NCI-H446 treated with DMSO at 0.1 percent for 48 hours (cell line): ENCODE measurements at regions not wholly inside any gene's neighbourhood (a gene's known extent, or its start where the extent isn't known, plus 50 kb on each side); places are given as distances from the start of the nearest gene placed in this dataset.

ENCODE experiments used
- DNase-seq: peaks from one replicate; lab custom pipeline; 2025; lab: John Stamatoyannopoulos, UW

DNA sequence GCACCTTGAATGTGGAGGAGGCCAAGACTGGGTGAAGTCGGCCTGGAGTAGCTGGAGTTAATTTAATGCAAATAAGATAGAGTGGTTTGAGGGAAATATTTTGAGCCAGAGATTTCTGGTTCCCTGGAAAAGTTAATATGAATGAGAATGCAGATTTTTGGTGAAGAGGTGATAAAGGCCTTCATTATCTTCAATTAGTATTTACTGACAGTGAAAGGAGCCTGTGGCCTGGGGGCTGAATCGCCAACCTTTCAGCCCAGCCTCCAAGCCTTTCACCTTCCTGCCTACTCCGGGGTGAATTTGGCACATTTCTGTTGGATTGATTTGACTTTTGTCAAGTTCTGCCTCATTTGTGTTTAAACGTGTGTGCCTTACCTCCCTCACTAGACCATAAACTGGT lies 147.8 kb downstream of the SOX2 start:
- DNase-seq, result no peak

DNA sequence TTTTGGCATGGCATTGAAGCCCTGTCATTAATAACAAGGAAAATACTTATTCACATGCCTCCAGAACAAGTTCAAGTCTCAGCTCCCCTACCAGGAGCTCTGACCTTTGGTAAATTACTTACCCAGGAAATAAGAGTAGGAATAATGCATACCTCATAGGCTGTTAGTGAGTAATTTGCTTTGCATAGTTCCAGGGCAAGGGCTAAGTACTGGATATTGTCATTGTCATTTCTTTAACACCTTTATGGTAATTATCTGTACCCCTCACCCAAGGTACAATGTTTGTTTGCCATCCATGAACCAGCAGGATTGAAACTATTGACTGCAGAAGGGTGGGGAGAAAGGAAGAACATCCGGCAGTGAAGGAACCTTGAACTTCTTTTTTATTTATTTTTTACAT lies 148.5 kb downstream of the SOX2 start:
- no peak for DNase-seq

DNA sequence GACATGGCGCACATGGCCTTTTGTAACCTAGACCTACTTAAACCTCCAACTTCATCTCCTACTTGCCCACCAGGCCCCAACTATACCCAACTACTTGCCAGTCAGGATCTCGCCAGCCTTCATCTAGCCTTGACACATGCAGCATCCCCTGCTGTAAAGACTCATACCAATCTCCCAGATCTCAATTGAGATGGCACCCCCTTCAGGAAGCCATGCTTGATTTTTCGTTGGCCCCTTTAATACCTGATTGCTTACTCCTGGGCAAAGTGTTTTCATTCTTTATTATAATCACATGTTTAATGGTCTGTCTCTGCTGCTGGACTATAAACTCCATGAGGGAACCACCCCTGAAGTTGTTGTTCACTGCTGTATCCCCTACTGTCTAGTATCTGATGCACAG lies 150.8 kb downstream of the SOX2 start:
- no peak for DNase-seq

DNA sequence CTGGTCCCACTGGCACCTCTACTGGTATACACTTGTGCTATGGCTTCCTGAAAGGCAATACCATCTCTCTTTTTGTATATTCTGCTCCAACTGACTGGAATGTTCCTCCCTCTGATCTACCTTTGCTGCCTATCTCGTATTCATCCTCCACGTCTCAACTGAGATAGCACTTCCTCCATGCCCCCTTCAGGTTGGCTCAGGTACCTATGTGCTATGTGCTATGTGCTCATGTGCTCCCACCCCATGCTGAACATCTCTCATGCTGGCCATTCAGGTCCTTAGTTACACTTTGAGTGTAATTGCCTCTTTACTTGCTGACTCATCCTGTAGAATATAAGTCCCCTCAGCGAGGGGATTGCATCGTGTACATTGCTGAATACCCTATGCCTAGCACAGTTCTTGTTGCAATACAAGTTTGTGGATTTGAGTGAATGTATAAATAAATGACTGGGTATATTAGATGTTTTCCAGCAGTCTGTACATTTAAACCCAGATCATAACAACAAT lies 156.9 kb downstream of the SOX2 start:
- no peak for DNase-seq

DNA sequence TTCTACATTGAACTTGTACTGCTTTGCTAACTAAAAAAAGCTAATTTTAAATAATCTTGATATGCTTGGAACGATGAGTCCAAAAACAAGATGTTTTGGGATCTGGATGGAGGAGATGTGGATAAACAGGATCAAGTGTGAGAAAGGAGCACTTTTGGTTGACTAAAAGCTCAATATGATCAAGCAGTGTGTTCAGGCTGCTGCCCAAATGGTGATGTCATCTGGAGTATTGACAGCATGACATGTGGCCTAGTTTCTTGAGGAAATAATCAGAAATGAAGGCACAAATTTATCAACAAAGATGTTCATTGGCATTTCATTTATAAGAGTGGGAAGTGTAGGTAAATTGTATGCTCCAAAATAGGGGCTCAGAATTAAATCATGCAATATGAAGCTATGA lies 161.2 kb downstream of the SOX2 start:
- peak; percentile 46 for DNase-seq

DNA sequence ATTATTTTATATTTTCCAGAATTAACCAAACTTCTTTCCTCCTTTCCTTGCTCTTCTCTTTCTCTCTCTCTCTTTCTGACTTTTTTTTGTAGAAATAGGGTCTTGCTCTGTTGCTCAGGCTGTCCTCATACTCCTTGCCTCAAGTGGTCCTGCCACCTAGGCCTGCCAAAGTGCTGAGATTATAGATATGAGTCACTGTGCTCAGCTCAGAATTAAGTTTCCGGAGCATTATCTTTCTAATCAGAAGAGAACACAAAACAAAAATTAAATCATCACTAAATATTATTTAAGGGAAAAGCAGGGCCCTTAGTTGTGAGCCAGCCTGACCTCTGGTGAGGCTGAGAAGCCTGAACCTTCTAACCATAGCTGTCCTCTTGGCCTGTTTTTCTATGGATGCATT lies 168.2 kb downstream of the SOX2 start:
- DNase-seq, result no peak

DNA sequence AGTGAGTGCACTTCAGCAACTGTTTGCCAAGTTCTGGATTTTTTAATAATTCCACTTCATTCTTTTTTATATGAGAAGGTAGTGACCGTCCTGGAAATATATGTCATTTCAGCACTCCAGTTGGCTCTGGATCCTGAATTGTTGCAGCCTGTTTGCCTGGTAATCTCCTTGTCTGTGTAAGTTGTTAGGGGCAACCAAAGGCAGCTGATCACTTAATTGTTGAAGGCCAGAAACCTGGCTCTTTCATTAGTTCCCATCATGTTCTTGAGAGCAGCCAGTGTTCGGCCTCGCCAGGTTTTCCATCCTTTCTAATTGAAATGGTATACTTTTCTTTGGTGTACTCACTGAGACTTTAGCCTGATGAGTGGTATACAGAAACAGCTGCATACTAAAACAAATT lies 168.6 kb downstream of the SOX2 start:
- peak; percentile 43 for DNase-seq

DNA sequence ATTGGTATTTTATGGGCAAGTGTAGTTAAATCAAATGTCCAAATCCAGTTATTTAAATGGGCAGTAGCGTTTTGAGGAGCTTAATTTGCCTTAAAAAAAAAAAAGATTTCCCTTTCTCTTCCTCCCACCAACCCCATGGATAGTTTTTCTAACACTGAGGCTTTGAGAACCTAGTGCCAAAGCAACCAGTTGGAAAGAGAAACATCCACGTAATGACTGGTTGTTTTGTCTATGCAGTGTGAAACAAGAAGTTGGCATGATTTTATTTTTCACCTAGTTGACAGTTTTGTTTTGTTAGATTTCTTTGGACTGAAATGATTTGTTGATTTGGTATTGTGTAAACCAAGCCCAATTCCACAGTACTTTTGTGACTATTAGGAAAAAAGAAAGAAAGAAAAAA lies 170.0 kb downstream of the SOX2 start:
- no peak for DNase-seq

DNA sequence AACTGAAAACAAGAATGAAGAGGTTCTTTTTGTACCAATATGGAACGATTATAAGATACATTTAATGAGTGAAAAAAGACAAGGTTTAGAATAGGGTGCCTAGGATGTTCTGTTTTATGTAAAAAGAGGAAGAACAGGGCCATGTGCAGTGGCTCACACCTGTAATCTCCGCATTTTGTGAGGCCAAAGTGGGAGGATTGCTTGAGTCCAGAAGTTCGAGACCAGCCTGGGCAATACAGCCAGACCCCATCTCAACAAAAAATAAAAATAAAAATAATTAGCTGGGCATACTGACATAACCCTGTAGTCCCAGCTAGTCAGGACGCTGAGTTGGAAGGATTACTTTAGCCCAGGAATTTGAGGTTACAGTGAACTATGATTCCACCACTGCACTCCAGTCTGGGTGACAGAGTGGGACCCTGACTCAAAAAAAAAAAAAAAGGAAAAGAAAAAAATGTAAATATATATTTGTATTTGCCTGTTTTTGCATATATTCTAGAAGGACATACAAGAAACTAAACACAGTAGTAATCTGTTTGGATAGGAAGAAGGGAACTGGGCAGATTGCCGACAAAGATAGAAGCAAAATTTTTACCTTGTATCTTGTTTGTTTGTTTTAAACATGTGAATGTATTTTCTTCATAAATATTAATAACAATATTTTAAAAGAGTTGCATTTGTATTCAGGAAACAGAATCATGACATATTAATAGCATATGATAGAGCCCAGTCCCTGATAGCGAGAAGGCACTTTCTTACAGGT lies 174.3 kb downstream of the SOX2 start:
- DNase-seq, result no peak

DNA sequence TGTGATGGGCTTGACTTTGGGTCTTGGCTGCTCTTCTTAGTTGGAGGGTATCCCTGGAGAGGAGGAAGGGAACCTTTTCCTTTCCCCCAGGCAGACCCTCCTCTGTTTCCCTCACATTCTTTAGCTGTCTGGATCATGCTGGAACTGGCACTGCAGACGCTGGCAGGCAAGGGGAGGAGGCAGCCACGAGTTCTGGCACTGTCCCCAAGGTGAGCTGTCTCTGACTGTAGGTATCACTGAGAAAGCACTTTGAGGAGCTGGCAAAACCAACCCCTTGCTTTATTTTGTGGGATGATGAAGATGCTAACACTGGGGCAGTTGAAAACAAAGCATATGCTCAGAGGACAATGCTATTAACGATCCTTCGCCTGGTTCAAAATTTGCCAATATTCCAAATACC lies 175.0 kb downstream of the SOX2 start:
- DNase-seq, result no peak

DNA sequence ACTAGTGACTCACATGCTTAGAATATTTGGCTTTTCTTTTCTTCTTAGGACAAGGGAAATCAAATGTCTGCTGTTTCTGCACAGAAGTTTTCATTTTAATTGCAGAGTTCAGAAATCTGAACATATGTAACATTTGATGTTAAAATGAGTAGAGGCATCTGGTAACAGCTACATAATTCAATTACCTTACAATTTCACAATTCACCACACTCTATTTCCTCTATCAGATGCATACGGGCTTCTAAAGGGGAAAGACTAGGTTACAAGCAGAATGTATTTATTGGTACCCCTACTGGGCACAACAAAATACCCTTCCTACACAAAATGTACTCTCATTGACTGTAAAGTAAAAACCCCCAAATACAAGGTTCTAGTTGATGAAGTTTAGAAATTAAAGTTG lies 176.0 kb downstream of the SOX2 start:
- no peak for DNase-seq

DNA sequence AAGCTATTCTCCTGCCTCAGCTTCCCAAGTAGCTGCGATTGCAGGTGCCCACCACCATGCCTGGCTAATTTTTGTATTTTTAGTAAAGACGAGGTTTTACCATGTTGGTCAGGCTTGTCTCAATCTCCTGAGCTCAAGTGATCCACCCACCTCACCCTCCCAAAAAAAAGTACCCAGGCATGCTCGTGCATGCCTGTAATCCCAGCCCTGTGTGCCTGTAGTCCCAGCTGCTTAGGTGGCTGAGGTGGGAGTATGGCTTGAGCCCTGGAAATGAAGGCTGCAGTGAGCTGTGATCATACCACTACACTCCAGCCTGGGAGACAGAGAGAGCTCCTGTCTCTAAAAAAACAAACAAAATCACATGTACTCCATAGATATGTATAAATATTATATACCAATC lies 176.5 kb downstream of the SOX2 start:
- DNase-seq, result no peak

DNA sequence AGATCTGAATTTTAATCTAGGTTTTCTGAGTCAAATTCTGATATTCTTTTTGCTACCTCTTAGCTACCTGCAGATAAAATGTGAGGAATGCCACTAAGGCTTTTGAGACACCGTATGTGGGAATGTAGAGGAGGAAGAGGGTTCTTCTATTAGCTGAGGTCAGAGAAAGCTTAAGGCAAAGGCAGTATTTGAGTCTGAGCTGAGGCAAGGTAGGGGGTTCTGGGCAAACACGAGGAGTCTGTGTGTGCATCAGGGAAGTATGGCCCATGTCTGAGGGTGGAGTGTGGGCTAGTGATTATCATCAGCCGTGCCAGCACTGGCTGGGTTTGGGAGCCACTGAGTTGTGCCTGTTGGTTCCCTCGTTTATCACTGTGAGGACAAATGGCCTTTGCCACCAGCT lies 181.1 kb downstream of the SOX2 start:
- DNase-seq, result no peak

DNA sequence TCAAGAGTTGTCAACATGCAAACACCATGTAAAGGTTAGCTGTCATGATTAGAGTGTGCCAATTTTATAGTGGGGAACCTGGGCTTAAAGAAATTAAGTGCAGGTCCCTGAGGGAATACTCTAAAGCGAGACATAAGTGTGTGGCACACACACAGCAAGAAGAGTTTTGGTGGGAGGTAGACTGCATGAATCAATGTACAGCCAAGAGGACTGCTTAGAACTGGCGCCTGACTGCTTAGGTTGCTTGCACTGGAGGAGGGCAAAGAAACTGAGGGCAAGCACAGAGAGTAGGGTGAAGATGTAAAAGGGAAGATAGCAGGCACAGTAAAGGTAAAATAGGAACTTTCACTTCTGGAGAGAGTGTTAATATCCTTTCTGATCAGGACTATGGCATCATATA lies 184.9 kb downstream of the SOX2 start:
- no peak for DNase-seq

DNA sequence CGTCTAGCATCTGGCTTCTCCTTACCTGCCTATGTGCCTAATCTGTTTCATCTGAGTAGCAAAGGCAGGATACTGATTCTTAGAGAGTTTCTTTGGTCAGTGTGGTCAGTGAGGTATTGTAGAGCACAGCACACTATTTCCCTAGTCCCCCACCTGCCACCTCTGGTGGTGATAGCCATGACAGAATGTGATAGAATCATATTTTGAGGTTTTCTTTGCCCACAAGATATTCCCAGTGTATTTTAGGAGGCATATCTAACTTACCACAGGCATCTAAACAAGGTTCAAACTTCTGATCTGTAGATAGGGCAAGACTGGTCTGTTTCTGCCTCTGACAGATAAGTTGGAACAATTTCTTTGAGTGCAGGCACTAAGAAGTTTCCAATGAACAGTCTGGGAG lies 188.0 kb downstream of the SOX2 start:
- DNase-seq, result no peak

DNA sequence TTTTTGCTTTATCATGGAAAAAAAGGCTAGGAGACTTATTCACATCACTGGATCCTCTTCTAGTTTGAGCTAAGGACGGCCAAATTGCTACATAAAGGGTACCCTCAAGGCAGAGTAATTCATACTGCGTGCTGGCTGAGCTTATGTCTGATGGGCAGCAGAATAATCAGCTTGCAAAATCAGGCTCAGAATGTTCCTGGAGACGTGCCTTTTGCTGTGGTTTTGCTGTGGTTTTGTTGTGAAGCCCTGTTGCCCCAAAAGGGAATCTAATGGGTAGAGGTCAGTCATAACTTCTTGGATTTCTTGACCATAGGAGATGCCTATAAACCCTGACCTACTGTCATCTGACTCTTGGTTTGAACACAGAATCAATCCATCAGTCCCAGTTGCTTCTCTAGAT lies 189.9 kb downstream of the SOX2 start:
- no peak for DNase-seq

DNA sequence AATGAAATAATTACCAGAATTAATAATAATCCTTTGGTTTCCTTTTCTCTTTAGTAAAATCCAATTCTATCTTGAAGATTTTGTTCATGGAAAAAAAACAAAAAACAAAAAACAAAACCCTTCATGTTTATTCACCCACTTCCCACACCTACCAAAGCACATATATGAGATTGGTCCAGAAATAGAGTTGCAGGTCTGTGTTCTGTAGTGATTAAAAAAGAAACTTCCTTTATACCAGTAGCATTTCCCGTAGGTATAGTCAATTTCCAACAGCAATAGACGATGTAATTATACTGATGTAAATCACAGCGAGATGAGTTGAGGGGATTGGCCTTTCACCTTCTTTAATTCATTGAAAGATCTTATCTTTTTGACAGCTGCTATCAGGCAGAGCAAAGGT lies 194.6 kb downstream of the SOX2 start:
- DNase-seq, result no peak

DNA sequence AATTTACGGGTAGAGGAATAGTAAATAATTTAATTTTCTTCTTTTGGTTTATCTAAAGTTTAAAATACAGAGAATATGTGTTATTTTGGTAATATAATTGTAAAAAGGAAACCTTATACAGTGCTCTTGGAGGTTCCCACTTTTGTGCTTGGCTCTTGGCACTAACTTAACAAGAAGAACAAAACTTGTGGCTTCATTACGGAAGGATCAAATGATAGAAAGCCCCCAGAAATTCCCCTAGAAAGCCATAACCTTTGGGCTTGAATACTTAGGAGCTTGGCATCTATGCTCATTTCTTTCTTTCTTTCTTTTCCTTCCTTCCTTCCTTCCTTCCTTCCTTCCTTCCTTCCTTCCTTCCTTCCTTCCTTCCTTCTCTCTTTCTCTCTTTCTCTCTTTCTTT lies 197.5 kb downstream of the SOX2 start:
- no peak for DNase-seq

DNA sequence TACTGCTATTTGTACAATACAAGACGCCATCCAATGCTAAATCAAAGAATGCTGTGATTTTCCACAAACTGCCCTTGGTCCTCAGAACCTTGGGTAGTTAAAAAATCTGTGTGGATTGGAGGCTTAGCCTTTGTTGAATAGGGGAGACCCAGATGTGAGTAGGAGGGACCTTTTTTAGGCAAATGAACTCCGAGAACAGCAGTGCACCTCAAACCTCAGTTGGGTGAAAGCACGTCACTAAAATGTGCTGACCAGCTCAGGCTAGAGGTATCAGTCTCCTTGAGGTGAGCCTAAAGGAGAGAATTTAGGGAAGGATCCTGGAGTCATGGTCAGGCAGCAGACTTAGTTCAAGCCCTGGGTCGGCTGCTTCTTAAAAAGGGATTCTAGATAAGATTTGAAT lies 200.7 kb downstream of the SOX2 start:
- DNase-seq, result no peak

DNA sequence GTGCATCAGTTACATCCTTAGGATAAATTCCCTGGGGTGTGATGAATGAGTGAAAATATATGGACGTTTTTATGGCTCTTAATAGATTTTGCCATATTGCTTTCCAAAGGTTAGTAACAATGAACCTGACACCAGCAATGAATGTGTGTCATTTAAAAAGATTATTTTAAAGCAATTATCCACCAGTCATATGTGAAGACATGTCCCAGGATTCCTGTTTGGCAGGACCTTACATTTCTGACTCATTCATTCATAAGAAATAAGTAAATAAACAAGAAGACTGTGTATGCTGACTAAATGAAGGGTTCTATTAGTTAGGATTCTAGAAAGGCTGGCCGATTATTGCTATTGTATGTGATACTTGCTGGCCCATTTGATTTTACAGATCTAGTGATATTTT lies 201.5 kb downstream of the SOX2 start:
- peak; percentile 35 for DNase-seq

DNA sequence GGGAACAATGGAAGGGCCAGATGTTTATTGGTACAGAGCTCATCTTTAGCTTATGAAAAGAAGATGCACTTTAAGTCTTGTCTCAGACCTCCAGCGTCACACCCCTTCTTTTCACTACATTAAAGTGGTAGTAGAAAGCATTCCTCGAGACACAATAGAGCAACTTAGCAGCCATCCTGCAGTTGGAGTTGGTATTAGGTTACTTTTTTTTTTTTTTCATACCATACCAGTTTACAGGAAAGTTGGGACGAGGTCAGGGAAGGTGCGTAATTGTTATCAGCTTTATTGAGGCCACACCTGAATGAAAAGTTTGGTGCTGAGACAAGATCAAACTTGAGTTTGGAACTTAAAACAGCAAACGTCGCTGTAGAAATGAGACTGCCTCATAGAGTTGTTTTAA lies 203.8 kb downstream of the SOX2 start:
- DNase-seq, result no peak

DNA sequence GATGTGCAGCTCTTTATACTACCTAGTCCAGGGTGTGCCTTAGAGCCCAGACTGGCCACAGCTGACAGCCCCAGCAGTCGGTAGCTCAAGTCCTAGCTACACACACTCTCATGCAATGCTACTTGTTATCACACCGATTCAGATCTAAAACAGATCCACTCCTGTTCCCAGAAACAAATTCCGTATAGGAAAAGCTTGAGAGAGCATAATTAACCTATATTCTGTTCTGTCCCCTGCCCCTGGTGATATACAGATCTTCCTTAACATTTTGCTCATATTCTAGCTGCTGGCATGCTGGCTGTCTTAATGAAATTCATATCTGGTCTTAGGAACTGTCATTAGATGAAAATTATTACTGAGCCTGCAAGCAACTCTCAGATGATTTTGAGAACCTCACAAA lies 204.3 kb downstream of the SOX2 start:
- no peak for DNase-seq

DNA sequence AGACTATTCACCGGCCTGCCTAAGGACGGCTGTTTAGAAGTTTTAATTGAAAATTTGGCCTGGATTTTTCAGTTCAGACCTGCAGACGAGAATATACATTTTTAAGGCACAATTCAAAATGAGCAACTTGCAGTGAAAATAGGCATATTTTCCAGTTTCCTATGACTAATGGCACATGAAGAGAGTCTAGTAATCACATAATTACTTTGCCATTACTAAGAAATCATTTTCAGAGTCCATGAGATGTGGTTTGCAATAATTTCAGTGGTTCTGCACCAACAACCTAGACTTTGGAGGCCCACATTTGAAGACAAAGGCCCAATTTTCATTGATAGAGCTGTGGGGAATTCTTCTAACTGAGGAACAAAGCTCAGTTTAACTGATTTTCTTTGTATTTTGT lies 205.3 kb downstream of the SOX2 start:
- no peak for DNase-seq

DNA sequence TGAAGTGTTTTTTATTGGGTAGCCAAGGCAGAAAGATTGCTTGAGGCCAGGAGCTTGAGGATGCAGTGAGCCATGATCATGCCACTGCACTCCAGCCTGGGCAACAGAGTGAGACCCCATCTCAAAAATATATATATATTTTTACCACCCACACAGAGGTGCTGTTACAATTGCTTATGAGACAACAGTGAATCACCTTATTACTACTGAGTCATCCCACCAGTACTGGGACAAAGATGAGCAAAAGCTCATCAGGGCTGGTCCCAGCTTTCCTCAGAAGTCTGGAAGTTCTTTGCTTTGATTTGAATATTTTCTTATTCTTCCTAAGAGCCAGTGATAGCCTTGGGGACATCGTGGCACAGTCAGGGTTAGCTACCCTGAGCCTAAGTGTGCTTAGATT lies 207.7 kb downstream of the SOX2 start:
- DNase-seq, result no peak
